GM18858 (cell line): ENCODE measurements at regions not wholly inside any gene's neighbourhood (a gene's known extent, or its start where the extent isn't known, plus 50 kb on each side); places are given as distances from the start of the nearest gene placed in this dataset.

Experiments used
- ATAC-seq: cut with Tn5 transposase; IDR thresholded peaks from one replicate; pipeline ENCODE4 v1.9.1; 2021; ENCODE audit not compliant: unreplicated experiment

GRCh38 chr4:162239992-162240769, 76.4 kb upstream of the FSTL5 start:
- no peak for ATAC-seq

GRCh38 chr4:162237676-162238075, 73.9 kb upstream of the FSTL5 start:
- no peak for ATAC-seq

- no peak for ATAC-seq
These were observed 70.8 kb upstream of the FSTL5 start for GRCh38 chr4:162234595-162234994.

GRCh38 chr4:162232349-162232748, 68.5 kb upstream of the FSTL5 start:
- no peak for ATAC-seq

GRCh38 chr4:162229670-162230069, 65.9 kb upstream of the FSTL5 start:
- ATAC-seq = no peak

- ATAC-seq = no peak
These were observed 57.3 kb upstream of the FSTL5 start for GRCh38 chr4:162221148-162221547.
